Effector CD4-positive, alpha-beta T cell (primary cell): ENCODE measurements at regions not wholly inside any gene's neighbourhood (a gene's known extent, or its start where the extent isn't known, plus 50 kb on each side); places are given as distances from the start of the nearest gene placed in this dataset.
"Not testable (repeated sequence)": the region's sequence is repeated elsewhere in the genome, so short reads cannot be mapped to it uniquely, and the experiment has no call there.

Experiments used
- DNase-seq: peaks from one replicate; pipeline ENCODE4 v3.0.0-alpha.2; 2020

- no peak for DNase-seq
Measured at GRCh38 chr7:142566271-142566670, 183.0 kb upstream of the PRSS1 start.

- not testable (repeated sequence) for DNase-seq
Measured at GRCh38 chr7:142564125-142564524, 185.1 kb upstream of the PRSS1 start.

- no peak for DNase-seq
Measured at GRCh38 chr7:142563470-142563869, 185.8 kb upstream of the PRSS1 start.

DNA sequence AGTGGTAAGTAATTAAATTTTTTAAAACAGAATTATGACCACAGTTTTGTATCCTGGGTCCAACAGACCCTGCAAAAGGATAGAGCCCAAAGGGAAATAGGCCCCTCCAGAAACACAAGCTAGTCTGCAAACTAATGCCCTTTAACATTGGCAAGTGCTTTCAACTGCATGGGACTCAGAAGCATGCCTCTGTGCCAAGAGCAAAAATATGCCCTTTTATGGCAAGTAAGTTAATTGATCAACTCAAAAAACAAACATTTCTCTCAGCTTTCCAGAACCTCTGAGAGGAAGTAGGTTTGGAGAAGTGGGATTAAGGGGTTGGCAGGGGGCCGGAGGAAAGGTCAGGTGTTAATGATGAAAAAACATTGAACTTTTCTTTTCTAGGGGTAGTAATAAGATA, 186.6 kb upstream of the PRSS1 start:
- no peak for DNase-seq

GRCh38 chr7:142561396-142561795, 187.9 kb upstream of the PRSS1 start:
- not testable (repeated sequence) for DNase-seq

- DNase-seq, result not testable (repeated sequence)
Measured at GRCh38 chr7:142560770-142561169, 188.5 kb upstream of the PRSS1 start.

DNA sequence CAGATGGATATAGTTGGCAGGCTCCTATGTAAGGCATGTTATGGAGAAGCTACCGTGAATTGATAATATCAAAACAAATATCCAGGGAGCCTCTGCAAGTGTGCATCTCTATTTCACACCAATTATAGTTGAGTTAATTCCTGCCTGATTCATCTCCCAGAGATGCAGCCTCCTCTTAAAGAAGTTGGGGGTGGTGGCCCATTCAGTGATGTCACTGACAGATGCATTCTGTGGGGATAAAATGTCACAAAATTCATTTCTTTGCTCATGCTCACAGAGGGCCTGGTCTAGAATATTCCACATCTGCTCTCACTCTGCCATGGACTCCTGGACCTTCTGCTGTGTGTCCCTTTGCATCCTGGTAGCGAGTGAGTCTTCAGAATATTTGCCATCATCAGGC, 189.1 kb upstream of the PRSS1 start:
- no peak for DNase-seq

GRCh38 chr7:142557971-142558582, 191.2 kb upstream of the PRSS1 start:
- peak; percentile 39 for DNase-seq

DNA sequence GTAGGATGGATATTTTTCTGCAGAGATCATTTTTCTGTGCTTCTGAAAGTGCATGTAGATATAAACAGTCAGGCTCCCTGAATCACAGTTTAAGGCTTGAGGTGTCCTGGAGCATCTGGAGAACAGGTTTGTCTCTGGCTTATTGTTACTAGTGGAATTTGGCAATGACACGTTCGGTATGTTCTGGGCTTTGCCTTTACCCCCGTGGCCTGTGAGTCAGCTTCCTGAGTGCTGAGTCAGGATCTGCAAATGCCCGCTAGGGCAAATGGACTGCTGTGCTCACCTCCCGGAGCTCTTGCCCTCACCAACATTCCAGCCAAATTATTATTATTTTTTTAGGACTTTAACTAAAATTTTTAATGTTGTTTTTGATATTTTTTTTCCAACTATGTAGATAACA, 192.5 kb upstream of the PRSS1 start:
- DNase-seq, result no peak

- DNase-seq, result no peak
Measured at GRCh38 chr7:142554560-142555532, 194.4 kb upstream of the PRSS1 start.

GRCh38 chr7:142553216-142553615, 196.1 kb upstream of the PRSS1 start:
- no peak for DNase-seq

- DNase-seq, result no peak
Measured at GRCh38 chr7:142548978-142549377, 200.3 kb upstream of the PRSS1 start.

DNA sequence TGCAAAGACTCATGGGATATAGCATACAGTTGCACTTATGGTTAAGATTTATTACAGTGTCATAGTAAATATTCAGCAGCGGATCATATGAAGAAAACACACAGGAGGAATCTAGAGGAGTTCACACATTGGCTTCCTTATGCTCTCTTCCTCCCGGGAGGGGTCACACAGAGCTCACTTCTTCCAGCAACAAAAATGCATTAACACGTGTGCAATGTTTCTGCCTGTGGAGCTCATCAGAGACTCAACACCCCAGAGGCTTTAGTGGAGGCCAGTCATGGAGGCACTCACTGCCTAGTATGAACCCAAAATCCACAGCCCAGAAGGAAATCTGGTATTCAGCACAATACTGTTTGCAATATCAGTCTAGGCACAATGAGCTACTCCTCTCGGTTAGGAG, 202.8 kb upstream of the PRSS1 start:
- no peak for DNase-seq

- no peak for DNase-seq
Measured at GRCh38 chr7:142542942-142543341, 206.3 kb upstream of the PRSS1 start.

DNA sequence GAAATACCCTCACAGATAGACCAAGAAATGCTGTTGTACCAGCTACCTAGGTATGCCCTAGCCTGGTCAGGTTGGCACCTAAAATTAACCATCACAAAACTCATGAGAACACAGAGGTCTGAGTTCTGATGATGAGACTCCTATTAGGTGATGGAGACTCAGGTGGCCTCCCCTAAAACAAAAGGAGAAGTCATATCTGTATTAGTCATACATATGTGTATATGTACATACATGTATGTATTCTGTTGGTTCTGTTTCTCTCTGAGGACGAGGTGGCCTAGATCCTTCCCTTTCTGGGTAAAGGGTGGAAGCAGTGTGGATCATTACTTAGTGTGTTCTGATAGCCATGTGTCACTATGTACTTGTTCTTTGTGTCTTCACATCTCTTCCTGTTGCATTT, 207.2 kb upstream of the PRSS1 start:
- DNase-seq, result no peak

DNA sequence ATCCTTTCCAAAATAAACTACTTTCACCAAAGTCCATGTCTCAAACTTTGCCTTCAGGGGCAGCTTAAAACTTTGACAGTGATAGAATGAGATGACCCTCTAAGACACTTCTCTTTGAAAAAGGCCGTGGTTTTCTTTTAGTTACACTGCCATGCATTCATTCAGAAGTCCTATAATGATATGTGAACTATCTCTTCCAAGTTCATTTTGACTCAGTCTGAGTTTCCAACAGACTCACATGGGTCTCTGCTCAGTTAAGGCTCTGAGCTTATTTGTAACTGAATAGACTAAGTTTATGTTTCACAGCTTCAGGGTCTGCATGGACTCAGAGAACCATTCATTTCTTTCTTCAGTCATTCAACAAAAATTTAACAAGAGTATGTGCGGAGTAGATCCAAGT, 208.9 kb upstream of the PRSS1 start:
- no peak for DNase-seq

GRCh38 chr7:142539901-142540300, 209.4 kb upstream of the PRSS1 start:
- no peak for DNase-seq

DNA sequence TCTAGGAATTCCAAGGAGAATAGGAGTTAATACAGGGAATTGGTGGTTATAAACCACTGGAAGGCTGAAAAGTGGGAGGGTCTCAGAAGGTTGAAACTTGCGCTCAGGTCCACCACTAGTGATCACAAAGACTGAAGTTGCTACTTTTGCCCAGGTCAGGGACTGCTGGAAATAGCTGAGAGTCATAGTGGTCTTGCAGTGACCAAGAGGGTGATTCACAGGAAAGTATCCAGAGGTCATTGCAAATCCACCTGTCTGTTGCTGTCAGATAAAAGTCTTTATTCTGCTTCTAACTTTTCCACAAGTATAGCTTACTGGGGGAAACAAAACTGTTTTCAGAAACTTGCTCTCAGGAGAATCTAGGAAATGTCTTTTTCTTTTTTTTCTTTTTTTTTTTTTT, 211.5 kb upstream of the PRSS1 start:
- no peak for DNase-seq

DNA sequence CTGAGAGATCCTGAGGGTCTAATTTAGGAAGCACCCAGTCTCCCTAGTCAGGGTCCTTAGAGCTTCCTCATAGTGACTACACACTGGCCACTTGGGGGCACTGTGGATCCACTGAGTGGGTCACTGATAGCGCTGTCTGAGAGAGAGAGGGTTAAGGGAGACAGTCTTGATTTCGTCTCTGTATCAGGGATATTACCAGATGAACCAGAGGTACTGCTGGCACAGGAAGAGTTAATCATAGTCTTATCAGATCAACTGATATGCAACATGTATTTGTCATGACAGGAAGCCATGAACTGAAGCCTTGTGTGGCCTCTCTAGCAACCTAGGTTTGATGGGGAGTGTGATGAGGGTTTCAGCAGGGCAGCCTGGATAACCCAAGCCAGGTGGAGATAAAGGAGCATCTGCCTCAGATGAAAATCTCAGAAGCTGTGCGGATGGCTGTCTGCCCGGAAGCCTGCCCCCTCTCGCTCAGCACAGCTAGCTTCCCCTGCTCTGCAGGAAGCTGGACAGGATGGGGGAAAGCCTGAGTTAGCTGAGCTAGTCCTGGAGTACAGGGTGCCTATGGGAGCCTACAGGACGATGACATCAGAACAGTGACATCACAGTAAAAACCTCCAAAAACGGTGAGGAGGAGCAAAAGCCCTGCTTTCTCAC, 214.0 kb upstream of the PRSS1 start:
- DNase-seq, result peak; percentile 62

GRCh38 chr7:142534726-142535122, 214.5 kb upstream of the PRSS1 start:
- no peak for DNase-seq

- DNase-seq, result no peak
Measured at GRCh38 chr7:142533920-142534319, 215.4 kb upstream of the PRSS1 start.

DNA sequence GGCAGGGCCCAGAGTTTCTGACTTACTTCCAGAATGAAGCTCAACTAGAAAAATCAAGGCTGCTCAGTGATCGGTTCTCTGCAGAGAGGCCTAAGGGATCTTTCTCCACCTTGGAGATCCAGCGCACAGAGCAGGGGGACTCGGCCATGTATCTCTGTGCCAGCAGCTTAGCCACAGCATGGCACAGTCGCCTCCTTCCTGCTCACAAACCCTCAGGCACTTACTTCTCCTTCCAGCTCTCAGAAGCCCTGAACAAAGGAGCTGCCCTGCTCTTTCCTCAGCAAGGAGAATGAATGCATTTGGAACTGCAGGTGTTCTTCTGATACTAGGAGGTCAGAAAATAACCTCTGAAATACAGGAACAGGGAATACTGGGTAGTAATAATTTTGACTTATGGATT, 219.7 kb upstream of the PRSS1 start:
- DNase-seq, result no peak

DNA sequence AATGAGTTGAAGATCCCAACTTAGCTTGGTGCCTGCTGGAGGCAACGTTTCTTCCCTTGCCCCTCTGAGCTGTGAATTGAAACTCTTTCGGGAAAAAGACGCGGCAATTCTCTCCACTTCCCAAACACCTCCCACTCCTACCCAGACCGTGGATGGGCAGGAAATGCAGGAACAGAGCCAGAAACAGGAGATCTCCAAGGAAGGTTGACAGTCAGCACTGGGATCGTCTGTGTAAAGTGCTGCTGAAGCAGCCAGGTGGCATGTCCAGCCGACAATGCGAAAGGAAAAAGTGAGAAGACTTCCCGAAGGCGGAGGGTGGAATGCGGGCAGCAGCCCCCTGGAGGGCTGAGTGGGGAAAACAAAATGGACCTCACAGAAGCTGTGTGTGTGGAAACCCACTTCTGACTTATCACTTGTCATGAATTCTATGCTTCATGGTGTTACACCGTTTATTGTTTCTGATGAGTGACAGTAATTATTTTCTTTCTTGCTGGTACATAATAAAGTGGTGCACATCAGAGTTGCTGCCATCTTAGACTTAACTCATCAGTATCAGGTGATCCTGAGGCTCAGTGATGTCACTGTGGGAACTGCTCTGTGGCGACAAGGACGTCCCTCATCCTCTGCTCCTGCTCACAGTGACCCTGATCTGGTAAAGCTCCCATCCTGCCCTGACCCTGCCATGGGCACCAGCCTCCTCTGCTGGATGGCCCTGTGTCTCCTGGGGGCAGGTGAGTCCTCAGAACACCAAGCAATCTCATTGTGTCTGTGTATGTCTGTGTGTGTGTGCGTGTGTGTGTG, 220.5 kb upstream of the PRSS1 start:
- DNase-seq, result no peak
